ENCODE measurements at regions not wholly inside any gene's neighbourhood (a gene's known extent, or its start where the extent isn't known, plus 50 kb on each side); places are given as distances from the start of the nearest gene placed in this dataset.
"Not testable (repeated sequence)": the region's sequence is repeated elsewhere in the genome, so short reads cannot be mapped to it uniquely, and the experiment has no call there.

- no peaks in the 10 kb centered on the region for H3K27me3 ChIP-seq
- H3K9me3 ChIP-seq, result no peaks in the 10 kb centered on the region
- WGBS, 2 donors, result 70 to 73% methylated on average over 3 of the region's 3 CpGs
- TF ChIP-seq EP300 (IDR thresholded peaks at IDR 0.05), result no peak
- TF ChIP-seq POLR2A (IDR thresholded peaks at IDR 0.05), result no peak
- no peak for TF ChIP-seq POLR2AphosphoS5 (IDR thresholded peaks at IDR 0.05)
- no peak for TF ChIP-seq CTCF (IDR thresholded peaks at IDR 0.05)
- no peak overlapping the region for H3K4me3 ChIP-seq
- H3K36me3 ChIP-seq, result no peaks in the 10 kb centered on the region
- ATAC-seq (ENCODE audit: low FRiP score in 2 of 2) (no peak), DNase-seq (no peak)
- no peak overlapping the region for H3K27ac ChIP-seq
- no peaks in the 10 kb centered on the region for H3K4me1 ChIP-seq
These were observed 272.5 kb upstream of the CELF4 start for GRCh38 chr18:37838083-37838482.

GRCh38 chr18:37836071-37836970, 270.7 kb upstream of the CELF4 start:
- no peak for ATAC-seq (ENCODE audit: low FRiP score in 2 of 2)
- Histone ChIP-seq H3K27ac (no peak overlapping the region), H3K36me3 (no peaks in the 10 kb centered on the region), H3K9me3 (no peaks in the 10 kb centered on the region), H3K4me3 (no peak overlapping the region), H3K4me1 (no peaks in the 10 kb centered on the region), H3K27me3 (no peaks in the 10 kb centered on the region)
- no peak for TF ChIP-seq POLR2A (IDR thresholded peaks at IDR 0.05)
- 75 to 89% methylated on average over 1 of the region's 1 CpG for WGBS, 2 donors
- DNase-seq, result no peak

- WGBS, 2 donors, result 89 to 92% methylated on average over 7 to 15 of the region's 15 CpGs
- ATAC-seq (ENCODE audit: low FRiP score in 2 of 2); H3K9me3 ChIP-seq; H3K4me3 ChIP-seq; H3K36me3 ChIP-seq; H3K27me3 ChIP-seq; H3K4me1 ChIP-seq; H3K27ac ChIP-seq: not testable (repeated sequence)
- peak in 1 of 2 donors; percentile 44 for DNase-seq
These were observed 266.6 kb upstream of the CELF4 start for GRCh38 chr18:37832010-37832695.

- Histone ChIP-seq H3K4me3 (no peak overlapping the region), H3K9me3 (no peaks in the 10 kb centered on the region), H3K27ac (no peak overlapping the region), H3K27me3 (no peaks in the 10 kb centered on the region), H3K4me1 (no peaks in the 10 kb centered on the region), H3K36me3 (no peaks in the 10 kb centered on the region)
- no peak for DNase-seq
- 69 to 79% methylated on average over 3 of the region's 3 CpGs for WGBS, 2 donors
- no peak for ATAC-seq (ENCODE audit: low FRiP score in 2 of 2)
- TF ChIP-seq POLR2A (IDR thresholded peaks at IDR 0.05) (no peak), CTCF (IDR thresholded peaks at IDR 0.05) (no peak), EP300 (IDR thresholded peaks at IDR 0.05) (no peak), POLR2AphosphoS5 (IDR thresholded peaks at IDR 0.05) (no peak)
These were observed 247.4 kb upstream of the CELF4 start for GRCh38 chr18:37812961-37813360.

- no peak overlapping the region for H3K27ac ChIP-seq
- no peaks in the 10 kb centered on the region for H3K27me3 ChIP-seq
- H3K9me3 ChIP-seq, result no peaks in the 10 kb centered on the region
- H3K4me1 ChIP-seq, result no peaks in the 10 kb centered on the region
- TF ChIP-seq POLR2A (IDR thresholded peaks at IDR 0.05), result no peak
- no peak for TF ChIP-seq EP300 (IDR thresholded peaks at IDR 0.05)
- TF ChIP-seq POLR2AphosphoS5 (IDR thresholded peaks at IDR 0.05), result no peak
- no peak for TF ChIP-seq CTCF (IDR thresholded peaks at IDR 0.05)
- no peaks in the 10 kb centered on the region for H3K36me3 ChIP-seq
- no peak overlapping the region for H3K4me3 ChIP-seq
- no peak for ATAC-seq (ENCODE audit: low FRiP score in 2 of 2)
- DNase-seq, result no peak
- WGBS, 2 donors, result 68 to 88% methylated on average over 7 to 8 of the region's 8 CpGs
These were observed 240.3 kb upstream of the CELF4 start for GRCh38 chr18:37805773-37806404.
